ENCODE measurements at regions not wholly inside any gene's neighbourhood (a gene's known extent, or its start where the extent isn't known, plus 50 kb on each side); places are given as distances from the start of the nearest gene placed in this dataset.

GRCh38 chr6:97461218-97461617 is 178.2 kb upstream of the MMS22L start:
- no peak for ATAC-seq
- H3K27ac ChIP-seq (ENCODE audit: low read length), result no peak overlapping the region
- Mint-ChIP-seq H3K27ac (no peak overlapping the region), H3K9me3 (peaks cover 2 to 4% of the 10 kb centered on the region in 2 donors), H3K4me3 (no peak overlapping the region), H3K4me1 (no peaks in the 10 kb centered on the region), H3K36me3 (no peaks in the 10 kb centered on the region), H3K27me3 (ENCODE audit: low read depth in 2 of 2) (no peaks in the 10 kb centered on the region)
- no peaks in the 10 kb centered on the region for H3K36me3 ChIP-seq (ENCODE audit: control insufficient read depth, insufficient read depth, low read length)
- no peak for DNase-seq
- 71% methylated on average over 3 of the region's 3 CpGs for WGBS (ENCODE audit: insufficient coverage)
- no peaks in the 10 kb centered on the region for H3K4me1 ChIP-seq (ENCODE audit: control insufficient read depth, insufficient read depth, low read length)
- H3K27me3 ChIP-seq (ENCODE audit: control insufficient read depth, insufficient read depth, low read length), result no peaks in the 10 kb centered on the region
- no peaks in the 10 kb centered on the region for H3K9me3 ChIP-seq (ENCODE audit: control insufficient read depth, insufficient read depth, low read length)
- no peak for TF ChIP-seq CTCF (IDR thresholded peaks at IDR 0.05)
- intact Hi-C loops (cut with micrococcal nuclease), result no loop called here
- no peak overlapping the region for H3K4me3 ChIP-seq (ENCODE audit: low read length)

GRCh38 chr6:97462031-97462430 is 179.0 kb upstream of the MMS22L start:
- H3K36me3 ChIP-seq (ENCODE audit: control insufficient read depth, insufficient read depth, low read length), result no peaks in the 10 kb centered on the region
- peaks cover 2 to 4% of the 10 kb centered on the region in 2 donors for H3K9me3 Mint-ChIP-seq
- intact Hi-C loops (cut with micrococcal nuclease), result no loop called here

GRCh38 chr6:97462938-97463598 is 180.1 kb upstream of the MMS22L start:
- no peaks in the 10 kb centered on the region for H3K36me3 ChIP-seq (ENCODE audit: control insufficient read depth, insufficient read depth, low read length)
- intact Hi-C loops (cut with micrococcal nuclease), result no loop called here
- DNase-seq, result no peak

More at GRCh38 chr6:97462031-97462430, 179.0 kb upstream of the MMS22L start:
- H3K9me3 ChIP-seq (ENCODE audit: control insufficient read depth, insufficient read depth, low read length), result no peaks in the 10 kb centered on the region
- Mint-ChIP-seq H3K36me3 (no peaks in the 10 kb centered on the region), H3K27ac (no peak overlapping the region), H3K4me3 (no peak overlapping the region), H3K27me3 (ENCODE audit: low read depth in 2 of 2) (no peaks in the 10 kb centered on the region), H3K4me1 (no peaks in the 10 kb centered on the region)
- DNase-seq, result no peak
- no peak for TF ChIP-seq CTCF (IDR thresholded peaks at IDR 0.05)
- 100% methylated on average over 3 of the region's 3 CpGs for WGBS (ENCODE audit: insufficient coverage)
- no peaks in the 10 kb centered on the region for H3K27me3 ChIP-seq (ENCODE audit: control insufficient read depth, insufficient read depth, low read length)
- H3K27ac ChIP-seq (ENCODE audit: low read length), result no peak overlapping the region
- no peak overlapping the region for H3K4me3 ChIP-seq (ENCODE audit: low read length)
- no peak for ATAC-seq
- H3K4me1 ChIP-seq (ENCODE audit: control insufficient read depth, insufficient read depth, low read length), result no peaks in the 10 kb centered on the region

More at GRCh38 chr6:97462938-97463598, 180.1 kb upstream of the MMS22L start:
- Histone ChIP-seq H3K27ac (ENCODE audit: low read length) (no peak overlapping the region), H3K4me3 (ENCODE audit: low read length) (no peak overlapping the region), H3K27me3 (ENCODE audit: control insufficient read depth, insufficient read depth, low read length) (no peaks in the 10 kb centered on the region), H3K9me3 (ENCODE audit: control insufficient read depth, insufficient read depth, low read length) (no peaks in the 10 kb centered on the region), H3K4me1 (ENCODE audit: control insufficient read depth, insufficient read depth, low read length) (no peaks in the 10 kb centered on the region)
- 71% methylated on average over 2 of the region's 4 CpGs for WGBS (ENCODE audit: insufficient coverage)
- Mint-ChIP-seq H3K9me3 (peaks cover 3 to 6% of the 10 kb centered on the region in 2 donors), H3K27me3 (ENCODE audit: low read depth in 2 of 2) (no peaks in the 10 kb centered on the region), H3K4me3 (no peak overlapping the region), H3K4me1 (no peaks in the 10 kb centered on the region), H3K36me3 (no peaks in the 10 kb centered on the region), H3K27ac (no peak overlapping the region)
- TF ChIP-seq CTCF (IDR thresholded peaks at IDR 0.05), result no peak
- ATAC-seq, result no peak

All from natural killer cell (primary cell).